HepG2 (cell line): ENCODE measurements at regions not wholly inside any gene's neighbourhood (a gene's known extent, or its start where the extent isn't known, plus 50 kb on each side); places are given as distances from the start of the nearest gene placed in this dataset.

Source experiments
- ATAC-seq: fragments of 200-7000 bp; cut with Tn5 transposase; 3 replicates; pipeline ENCODE4 v1.9.1; 2020; ENCODE audit warnings: mild to moderate bottlenecking, moderate library complexity
- BruUV-seq: library from RNA; stranded (reverse); fragments of 400-500 nt; replicated peaks from 2 replicates; lab custom pipeline; 2021; lab: Mats Ljungman, UMichigan
- CTCF ChIA-PET: fragments of 300-600 bp; formaldehyde crosslinking; extraction: SDS; loops from one replicate; lab custom pipeline; 2021; ENCODE audit warnings: low total read pairs, inconsistent platforms, low intra/inter-chr PET ratio; lab: Yijun Ruan, JAX
- POLR2A ChIA-PET: fragments of 350-600 bp; sonication (Branson Sonifier 250); formaldehyde crosslinking; loops from one replicate; lab custom pipeline; 2020; ENCODE audit warnings: antibody characterized with exemption, inconsistent platforms; lab: Yijun Ruan, JAX
- DNase-seq: peaks from one replicate; pipeline ENCODE4 v3.0.0-alpha.2; 2015; ENCODE audit warnings: low spot score
- FAIRE-seq: peaks from 3 replicates; lab custom pipeline; 2011; peaks lifted over from hg19 to GRCh38; lab: Jason Lieb, UNC
- H2AFZ ChIP-seq: one replicate; pipeline ENCODE4 v1.6.1; 2011; ENCODE audit warnings: low read length, inconsistent platforms
- H3K27ac ChIP-seq: fragments of 300-600 bp; 3 replicates; pipeline ENCODE4 v1.8.0; 2011; ENCODE audit warnings: mixed run types, mild to moderate bottlenecking, mixed read lengths, low read length, inconsistent platforms; ENCODE audit not compliant: insufficient read depth; ENCODE audit errors: extremely low read length
- H3K27me3 ChIP-seq, 2 experiments: fragments of 200-600 bp in 1 of 2; 2 replicates in 1 of 2; 3 replicates in 1 of 2; pipeline versions ENCODE4 v1.6.0 to v1.8.0; 2011; ENCODE audit warnings: low read length in 2 of 2, mild to moderate bottlenecking in 2 of 2, moderate library complexity in 2 of 2, inconsistent platforms in 1 of 2; ENCODE audit not compliant: insufficient read depth in 2 of 2, control insufficient read depth in 1 of 2
- H3K36me3 ChIP-seq, 2 experiments: fragments of 200-600 bp in 1 of 2; replicated peaks in 1 of 2; 2 replicates in 1 of 2; 3 replicates in 1 of 2; pipeline versions ENCODE4 v1.5.1 to v1.8.0; 2011; ENCODE audit warnings: low read length in 2 of 2, inconsistent platforms in 1 of 2; ENCODE audit not compliant: insufficient read depth in 2 of 2, control insufficient read depth in 1 of 2
- H3K4me1 ChIP-seq: 2 replicates; pipeline ENCODE4 v1.5.1; 2012; ENCODE audit warnings: low read length, inconsistent platforms; ENCODE audit not compliant: insufficient read depth
- H3K4me2 ChIP-seq: 2 replicates; pipeline ENCODE4 v1.6.0; 2011; ENCODE audit warnings: low read depth, low read length, inconsistent platforms
- H3K4me3 ChIP-seq, 3 experiments: fragments of 200-600 bp in 1 of 3; sonication (generic), shearing (Covaris generic) in 1 of 3; replicated peaks in 1 of 3; 2 replicates each; pipeline ENCODE4 v1.5.1; 2011 to 2016; ENCODE audit warnings: low read length in 3 of 3, inconsistent platforms in 2 of 3, low read depth in 2 of 3, mild to moderate bottlenecking in 2 of 3, control low read depth in 1 of 3, mixed read lengths in 1 of 3; ENCODE audit not compliant: insufficient read depth in 1 of 3
- H3K79me2 ChIP-seq: one replicate; pipeline ENCODE4 v1.6.1; 2011; ENCODE audit warnings: low read length, inconsistent platforms; ENCODE audit not compliant: insufficient read depth
- H3K9ac ChIP-seq: 2 replicates; pipeline ENCODE4 v1.6.0; 2011; ENCODE audit warnings: mild to moderate bottlenecking, low read depth, low read length, inconsistent platforms; ENCODE audit not compliant: insufficient read depth
- H3K9me3 ChIP-seq: 2 replicates; pipeline ENCODE4 v1.5.1; 2012; ENCODE audit warnings: mild to moderate bottlenecking, low read length
- H4K20me1 ChIP-seq: 2 replicates; pipeline ENCODE4 v1.6.0; 2011; ENCODE audit warnings: inconsistent platforms, mild to moderate bottlenecking, low read length, moderate library complexity; ENCODE audit not compliant: insufficient read depth
- NFATC3 ChIP-seq: sonication (generic); formaldehyde crosslinking; IDR thresholded peaks from 2 replicates; pipeline ENCODE4 v1.5.1; 2020; ENCODE audit warnings: mild to moderate bottlenecking, missing genetic modification reagents
- ZBTB40 ChIP-seq, 2 experiments: fragments of 450-650 bp in 1 of 2; sonication (generic) in 1 of 2; formaldehyde crosslinking in 1 of 2; IDR thresholded peaks; 2 replicates each; pipeline versions ENCODE4 v1.6.1 to v1.8.0; 2016 to 2022; ENCODE audit warnings: antibody characterized with exemption in 1 of 2, mild to moderate bottlenecking in 1 of 2, missing genetic modification reagents in 1 of 2
- ZNF253 ChIP-seq: sonication (generic); formaldehyde crosslinking; IDR thresholded peaks from 2 replicates; pipeline ENCODE4 v1.8.0; 2022; ENCODE audit warnings: mild to moderate bottlenecking, missing genetic modification reagents, borderline replicate concordance
- ZNF552 ChIP-seq: sonication (generic); formaldehyde crosslinking; IDR thresholded peaks from 2 replicates; pipeline ENCODE4 v1.9.0; 2022; ENCODE audit warnings: missing genetic modification reagents, mild to moderate bottlenecking, borderline replicate concordance
- WGBS: methylation state at CpG from one replicate; pipeline ENCODE4 v1.1.6; 2017; ENCODE audit warnings: low lambda C conversion rate; 5-methylcytosine and 5-hydroxymethylcytosine counted together
- in situ Hi-C: cut with HindIII; loops from 2 replicates; pipeline ENCODE4 v1.10.0; 2017; ENCODE audit warnings: low pct_unique_long_range_greater_than_20kb; ENCODE audit not compliant: extremely low pct_ligation_motif_present
- intact Hi-C: fragments of 100-400 bp; cut with micrococcal nuclease; formaldehyde crosslinking; loops from one replicate; pipeline ENCODE4 v1.10.0; 2022; ENCODE audit not compliant: unreplicated experiment

GRCh38 chr2:208608122-208608835 is 201.7 kb downstream of the PTH2R start:
- BruUV-seq, result no TSS peak
- H3K4me3 ChIP-seq, result no peak overlapping the region
- H3K36me3 ChIP-seq, result no peaks in the 10 kb centered on the region
- ChIA-PET CTCF (no interaction called here), POLR2A (no interaction called here)
- no peak overlapping the region for H3K27ac ChIP-seq
- in situ Hi-C loops, result no loop called here
- no peaks in the 10 kb centered on the region for H3K4me1 ChIP-seq
- no peaks in the 10 kb centered on the region for H3K27me3 ChIP-seq
- no peak overlapping the region for H2AFZ ChIP-seq
- no peaks in the 10 kb centered on the region for H3K79me2 ChIP-seq
- 0% methylated on average over 1 of the region's 1 CpG for WGBS
- no peak for FAIRE-seq
- H3K9ac ChIP-seq, result no peak overlapping the region
- DNase-seq, result no peak
- no peaks in the 10 kb centered on the region for H3K9me3 ChIP-seq
- TF ChIP-seq ZBTB40 (IDR thresholded peaks at IDR 0.05), result peak; percentile 17; the same call in 1 of the 2 replicates
- TF ChIP-seq ZBTB40 (CRISPR knock-in tag; IDR thresholded peaks at IDR 0.05), result no peak
- TF ChIP-seq ZNF552 (CRISPR knock-in tag), result no peak
- no peak for TF ChIP-seq ZNF253
- no peak for TF ChIP-seq NFATC3 (CRISPR knock-in tag)
- TF ChIP-seq, all 625 proteins: peak for 1
- no peaks in the 10 kb centered on the region for H4K20me1 ChIP-seq
- peak; percentile 56 for ATAC-seq
- intact Hi-C loops, result no loop called here
- H3K4me2 ChIP-seq, result no peak overlapping the region
